Fibroblast of lung (primary cell): ENCODE measurements at regions not wholly inside any gene's neighbourhood (a gene's known extent, or its start where the extent isn't known, plus 50 kb on each side); places are given as distances from the start of the nearest gene placed in this dataset.

ENCODE experiments used
- DNase-seq, 2 donors: peaks; one replicate each; pipeline versions ENCODE4 v3.0.0 to v3.0.0-alpha.2; 2010; ENCODE audit warnings: low read depth in 2 of 2
- H2AFZ ChIP-seq: 2 replicates; pipeline ENCODE4 v1.5.1; 2012; ENCODE audit warnings: low read length, control low read depth, inconsistent platforms
- H3K27ac ChIP-seq: 2 replicates; pipeline ENCODE4 v1.5.1; 2011; ENCODE audit warnings: low read length, control low read depth; ENCODE audit not compliant: insufficient read depth
- H3K27me3 ChIP-seq: 2 replicates; pipeline ENCODE4 v1.5.1; 2011; ENCODE audit warnings: mild to moderate bottlenecking, low read length; ENCODE audit not compliant: control insufficient read depth, insufficient read depth
- H3K36me3 ChIP-seq: 2 replicates; pipeline ENCODE4 v1.5.1; 2011; ENCODE audit warnings: low read length; ENCODE audit not compliant: control insufficient read depth, insufficient read depth
- H3K4me1 ChIP-seq: 2 replicates; pipeline ENCODE4 v1.5.1; 2011; ENCODE audit warnings: low read length; ENCODE audit not compliant: control insufficient read depth, insufficient read depth; ENCODE audit errors: extremely low read depth
- H3K4me2 ChIP-seq: 2 replicates; pipeline ENCODE4 v1.5.1; 2011; ENCODE audit warnings: low read length, control low read depth; ENCODE audit not compliant: insufficient read depth; ENCODE audit errors: extremely low read depth
- H3K4me3 ChIP-seq, 4 experiments: fragments of 200-600 bp in 1 of 4; sonication (generic) in 1 of 4; replicated peaks in 1 of 4; 2 replicates each; pipeline ENCODE4 v1.5.1; 2011 to 2016; ENCODE audit warnings: low read length in 4 of 4, low read depth in 3 of 4, mild to moderate bottlenecking in 3 of 4, control low read depth in 2 of 4, inconsistent platforms in 1 of 4, mixed read lengths in 1 of 4; ENCODE audit not compliant: insufficient read depth in 1 of 4; ENCODE audit errors: control extremely low read depth in 1 of 4
- H3K79me2 ChIP-seq: 2 replicates; pipeline ENCODE4 v1.5.1; 2012; ENCODE audit warnings: mild to moderate bottlenecking, low read length, inconsistent platforms; ENCODE audit not compliant: control insufficient read depth, insufficient read depth
- H3K9ac ChIP-seq: 2 replicates; pipeline ENCODE4 v1.5.1; 2011; ENCODE audit warnings: mild to moderate bottlenecking, low read length, control low read depth; ENCODE audit not compliant: insufficient read depth
- H3K9me3 ChIP-seq: 2 replicates; pipeline ENCODE4 v1.5.1; 2012; ENCODE audit warnings: low read depth, low read length; ENCODE audit not compliant: control insufficient read depth, insufficient read depth
- H4K20me1 ChIP-seq: 2 replicates; pipeline ENCODE4 v1.5.1; 2011; ENCODE audit warnings: low read length; ENCODE audit not compliant: control insufficient read depth, insufficient read depth; ENCODE audit errors: extremely low read depth
- EZH2 ChIP-seq: IDR thresholded peaks from 2 replicates; pipeline ENCODE4 v1.5.1; 2012; ENCODE audit warnings: low read length, control low read depth, mild to moderate bottlenecking; ENCODE audit errors: missing control alignments
- TF ChIP-seq, protein P1 (sequence below), 2 donors: IDR thresholded peaks in 1 of 2; conservative IDR thresholded peaks in 1 of 2; 1 replicate in 1 of 2; 2 replicates in 1 of 2; pipeline ENCODE4 v1.5.1; 2011 to 2012; ENCODE audit warnings: low read length in 2 of 2, control low read depth in 1 of 2, inconsistent platforms in 1 of 2, low read depth in 1 of 2, mild to moderate bottlenecking in 1 of 2

DNA sequence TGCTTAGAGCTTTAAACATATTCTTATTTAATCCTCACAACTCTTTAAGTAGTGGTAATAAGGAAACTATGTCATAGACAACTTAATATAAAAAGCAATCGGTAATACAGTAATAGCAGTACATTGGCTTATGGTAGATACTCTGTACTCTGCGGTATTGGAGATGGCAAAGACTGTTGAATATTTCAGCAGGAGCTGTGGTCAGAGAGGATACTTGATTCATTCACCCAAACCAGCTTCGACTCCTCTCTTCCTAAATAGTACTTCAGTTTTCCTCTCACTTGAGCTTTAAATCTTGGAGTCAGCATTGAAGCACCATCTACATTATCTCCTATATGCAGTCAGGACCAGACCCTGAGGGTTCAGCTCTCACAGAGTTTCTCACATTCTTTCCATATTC, 169.3 kb downstream of the CYB561 start:
- Histone ChIP-seq H3K27ac (no peak overlapping the region), H3K27me3 (no peaks in the 10 kb centered on the region), H3K9me3 (no peaks in the 10 kb centered on the region), H3K4me2 (no peak overlapping the region), H4K20me1 (no peaks in the 10 kb centered on the region), H3K4me1 (peaks cover 24% of the 10 kb centered on the region), H3K9ac (no peak overlapping the region), H3K36me3 (no peaks in the 10 kb centered on the region), H3K4me3 (no peak overlapping the region), H3K79me2 (no peaks in the 10 kb centered on the region), H2AFZ (no peak overlapping the region)
- peak in 1 of 2 donors; percentile 67 for DNase-seq
- TF ChIP-seq EZH2, result no peak

DNA sequence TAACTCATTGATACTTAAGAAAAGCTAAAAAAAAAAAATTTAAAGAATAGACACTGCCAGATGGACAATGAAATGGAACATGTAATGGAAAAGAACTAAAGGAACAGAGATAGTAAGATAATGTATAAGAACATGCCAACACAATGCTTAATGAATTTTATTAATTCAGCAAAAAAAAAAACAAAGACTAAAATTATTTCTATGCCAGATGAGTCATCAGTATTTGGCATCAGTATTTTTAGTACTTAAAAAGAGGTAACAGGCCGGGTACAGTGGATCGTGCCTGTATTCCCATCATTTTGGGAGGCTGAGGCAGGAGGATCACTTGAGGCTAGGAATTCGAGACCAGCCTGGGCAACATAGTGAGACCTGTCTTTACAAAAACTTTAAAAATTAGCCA, 168.5 kb downstream of the CYB561 start:
- H4K20me1 ChIP-seq, result no peaks in the 10 kb centered on the region
- H3K27ac ChIP-seq, result no peak overlapping the region
- H3K79me2 ChIP-seq, result no peaks in the 10 kb centered on the region
- H3K4me3 ChIP-seq, result no peak overlapping the region
- no peaks in the 10 kb centered on the region for H3K36me3 ChIP-seq
- peaks cover 24% of the 10 kb centered on the region for H3K4me1 ChIP-seq
- H3K27me3 ChIP-seq, result no peaks in the 10 kb centered on the region
- no peak overlapping the region for H2AFZ ChIP-seq
- H3K9me3 ChIP-seq, result no peaks in the 10 kb centered on the region
- no peak overlapping the region for H3K4me2 ChIP-seq
- TF ChIP-seq EZH2, result no peak
- TF ChIP-seq, protein P1, sequence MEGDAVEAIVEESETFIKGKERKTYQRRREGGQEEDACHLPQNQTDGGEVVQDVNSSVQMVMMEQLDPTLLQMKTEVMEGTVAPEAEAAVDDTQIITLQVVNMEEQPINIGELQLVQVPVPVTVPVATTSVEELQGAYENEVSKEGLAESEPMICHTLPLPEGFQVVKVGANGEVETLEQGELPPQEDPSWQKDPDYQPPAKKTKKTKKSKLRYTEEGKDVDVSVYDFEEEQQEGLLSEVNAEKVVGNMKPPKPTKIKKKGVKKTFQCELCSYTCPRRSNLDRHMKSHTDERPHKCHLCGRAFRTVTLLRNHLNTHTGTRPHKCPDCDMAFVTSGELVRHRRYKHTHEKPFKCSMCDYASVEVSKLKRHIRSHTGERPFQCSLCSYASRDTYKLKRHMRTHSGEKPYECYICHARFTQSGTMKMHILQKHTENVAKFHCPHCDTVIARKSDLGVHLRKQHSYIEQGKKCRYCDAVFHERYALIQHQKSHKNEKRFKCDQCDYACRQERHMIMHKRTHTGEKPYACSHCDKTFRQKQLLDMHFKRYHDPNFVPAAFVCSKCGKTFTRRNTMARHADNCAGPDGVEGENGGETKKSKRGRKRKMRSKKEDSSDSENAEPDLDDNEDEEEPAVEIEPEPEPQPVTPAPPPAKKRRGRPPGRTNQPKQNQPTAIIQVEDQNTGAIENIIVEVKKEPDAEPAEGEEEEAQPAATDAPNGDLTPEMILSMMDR (conservative IDR thresholded peaks at IDR 0.05 in 1 of 2, IDR thresholded peaks at IDR 0.05 in 1 of 2; ENCODE audit: low read depth in 1 of 2, low read length in 2 of 2), result no peak
- DNase-seq, result peak; percentile 35 to 54
- no peak overlapping the region for H3K9ac ChIP-seq

DNA sequence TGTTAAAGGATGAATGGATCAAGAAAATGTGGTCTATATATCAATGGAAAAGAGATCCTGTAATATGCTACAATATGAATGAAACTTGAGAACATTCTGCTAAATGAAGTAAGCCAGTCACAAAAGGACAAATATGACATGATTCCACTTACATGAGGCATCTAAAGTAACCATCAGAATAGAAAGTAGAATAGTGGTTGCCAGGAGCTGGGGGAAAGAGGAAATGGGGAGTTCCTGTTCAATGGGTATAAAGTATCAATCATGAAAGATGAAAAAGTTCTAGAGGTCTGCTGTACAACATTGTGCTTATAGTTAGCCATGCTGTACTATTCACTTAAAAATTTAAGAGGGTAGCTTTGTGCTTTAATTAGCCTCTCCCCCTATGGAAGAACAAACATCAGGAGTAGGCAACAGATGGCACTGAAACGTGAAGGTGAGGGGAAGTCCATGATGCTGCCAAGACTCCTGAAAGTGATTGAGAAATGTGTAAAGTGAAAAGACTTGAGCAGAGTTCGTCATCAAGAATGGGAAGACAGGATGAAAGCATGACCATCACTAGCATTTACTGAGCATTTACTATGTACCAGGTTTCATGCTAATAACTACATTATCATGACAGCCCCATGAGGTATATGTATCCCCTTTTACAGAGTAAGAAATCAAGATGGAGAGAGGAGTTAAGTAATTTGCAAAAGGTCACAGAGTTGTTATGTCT, 167.2 kb downstream of the CYB561 start:
- Histone ChIP-seq H3K9me3 (no peaks in the 10 kb centered on the region), H3K36me3 (no peaks in the 10 kb centered on the region), H3K27ac (no peak overlapping the region), H3K4me2 (no peak overlapping the region), H3K4me3 (no peak overlapping the region), H3K9ac (no peak overlapping the region), H4K20me1 (no peaks in the 10 kb centered on the region), H3K27me3 (no peaks in the 10 kb centered on the region), H2AFZ (no peak overlapping the region), H3K4me1 (peaks cover 21% of the 10 kb centered on the region), H3K79me2 (no peaks in the 10 kb centered on the region)
- no peak for TF ChIP-seq EZH2
- TF ChIP-seq, protein P1 (conservative IDR thresholded peaks at IDR 0.05 in 1 of 2, IDR thresholded peaks at IDR 0.05 in 1 of 2; ENCODE audit: low read depth in 1 of 2, low read length in 2 of 2), result no peak
- DNase-seq, result no peak
